K562 (cell line): ENCODE measurements at regions not wholly inside any gene's neighbourhood (a gene's known extent, or its start where the extent isn't known, plus 50 kb on each side); places are given as distances from the start of the nearest gene placed in this dataset.

Source experiments
- ATAC-seq: fragments of 200-7000 bp; cut with Tn5 transposase; 3 replicates; pipeline ENCODE4 v1.9.1; 2020; ENCODE audit warnings: moderate library complexity
- BruUV-seq: library from RNA; stranded (reverse); fragments of 400-500 nt; replicated peaks from 2 replicates; lab custom pipeline; 2021; lab: Mats Ljungman, UMichigan
- CTCF ChIA-PET: fragments of 300-600 bp; formaldehyde crosslinking; extraction: SDS; loops from one replicate; lab custom pipeline; 2021; ENCODE audit warnings: low intra/inter-chr PET ratio; lab: Yijun Ruan, JAX
- POLR2A ChIA-PET: fragments of 300-600, 350-650 bp; sonication (Branson Sonifier 250); formaldehyde crosslinking; extraction: SDS; loops from one replicate; lab custom pipeline; 2021; ENCODE audit warnings: antibody characterized with exemption, inconsistent platforms; lab: Yijun Ruan, JAX
- DNase-seq, 4 experiments: peaks; one replicate each; pipeline versions ENCODE4 v3.0.0 to v3.0.0-alpha.2; 2011 to 2018; ENCODE audit warnings: low spot score in 3 of 4, mixed read lengths in 3 of 4; ENCODE audit errors: extremely low read depth in 1 of 4
- FAIRE-seq: peaks from 2 replicates; lab custom pipeline; 2011; peaks lifted over from hg19 to GRCh38; lab: Jason Lieb, UNC
- H2AFZ ChIP-seq: 2 replicates; pipeline ENCODE4 v1.6.0; 2011; ENCODE audit warnings: low read depth, low read length, control low read depth, inconsistent platforms
- H3K27ac ChIP-seq: fragments of 200-600 bp; 3 replicates; pipeline ENCODE4 v1.8.0; 2011; ENCODE audit warnings: low read depth, mild to moderate bottlenecking, control low read depth, inconsistent platforms, low read length, moderate library complexity, mixed read lengths; ENCODE audit errors: extremely low read depth
- H3K27me3 ChIP-seq, 2 experiments: fragments of 300-600 bp in 1 of 2; 2 replicates in 1 of 2; 3 replicates in 1 of 2; pipeline versions ENCODE4 v1.6.0 to v1.8.0; 2011; ENCODE audit warnings: inconsistent platforms in 2 of 2, low read length in 2 of 2, mild to moderate bottlenecking in 1 of 2, mixed read lengths in 1 of 2, moderate library complexity in 1 of 2; ENCODE audit not compliant: control insufficient read depth in 2 of 2, insufficient read depth in 2 of 2
- H3K36me3 ChIP-seq: fragments of 300-600 bp; 3 replicates; pipeline ENCODE4 v1.8.0; 2011; ENCODE audit warnings: mild to moderate bottlenecking, low read length, inconsistent platforms; ENCODE audit not compliant: control insufficient read depth, insufficient read depth
- H3K4me1 ChIP-seq, 2 experiments: fragments of 200-600 bp in 1 of 2; replicated peaks in 1 of 2; 2 replicates in 1 of 2; 3 replicates in 1 of 2; pipeline versions ENCODE4 v1.5.1 to v1.8.0; 2011; ENCODE audit warnings: inconsistent platforms in 2 of 2, low read length in 2 of 2, mild to moderate bottlenecking in 1 of 2, mixed read lengths in 1 of 2, moderate library complexity in 1 of 2; ENCODE audit not compliant: control insufficient read depth in 2 of 2, insufficient read depth in 2 of 2
- H3K4me2 ChIP-seq: 2 replicates; pipeline ENCODE4 v1.6.1; 2011; ENCODE audit warnings: low read length, control low read depth, inconsistent platforms, mixed read lengths; ENCODE audit not compliant: insufficient read depth
- H3K4me3 ChIP-seq: fragments of 200-600 bp; sonication (generic), shearing (Covaris generic); 2 replicates; pipeline ENCODE4 v1.5.1; 2016; ENCODE audit warnings: control low read depth, inconsistent platforms
- H3K79me2 ChIP-seq: fragments of 200-600 bp; 3 replicates; pipeline ENCODE4 v1.8.0; 2011; ENCODE audit warnings: low read length, inconsistent platforms; ENCODE audit not compliant: control insufficient read depth, insufficient read depth
- H3K9ac ChIP-seq, 2 experiments: 2 replicates each; pipeline versions ENCODE4 v1.6.0 to v1.6.1; 2011; ENCODE audit warnings: low read depth in 2 of 2, low read length in 2 of 2, control low read depth in 1 of 2, inconsistent platforms in 1 of 2, mild to moderate bottlenecking in 1 of 2, mixed read lengths in 1 of 2; ENCODE audit not compliant: insufficient read depth in 1 of 2
- H3K9me1 ChIP-seq: one replicate; pipeline ENCODE4 v1.6.0; 2011; ENCODE audit warnings: inconsistent platforms, mild to moderate bottlenecking, low read length, moderate library complexity; ENCODE audit not compliant: control insufficient read depth, insufficient read depth
- H3K9me3 ChIP-seq: replicated peaks from 2 replicates; pipeline ENCODE4 v1.5.1; 2011; ENCODE audit warnings: low read depth, low read length, inconsistent platforms; ENCODE audit not compliant: control insufficient read depth, insufficient read depth
- H4K20me1 ChIP-seq: replicated peaks from 2 replicates; pipeline ENCODE4 v1.6.1; 2011; ENCODE audit warnings: low read length, inconsistent platforms, mixed read lengths; ENCODE audit not compliant: control insufficient read depth, insufficient read depth
- PRPF4 ChIP-seq: fragments of 200-400 bp; formaldehyde crosslinking; IDR thresholded peaks from one replicate; pipeline ENCODE4 v1.6.1; 2017; ENCODE audit warnings: low read length, low read depth, mild to moderate bottlenecking; ENCODE audit not compliant: insufficient read depth, poor library complexity, severe bottlenecking
- WGBS: fragments of 100-300 bp; shearing (Covaris generic); methylation state at CpG from one replicate; pipeline ENCODE4 v1.1.6; 2016; ENCODE audit warnings: low coverage, mixed read lengths; ENCODE audit not compliant: insufficient coverage; ENCODE audit errors: missing lambda C conversion rate; 5-methylcytosine and 5-hydroxymethylcytosine counted together
- in situ Hi-C: fragments of 300-500 bp; cut with MboI; formaldehyde crosslinking; loops from 4 replicates; pipeline ENCODE4 v1.15.0; 2018; ENCODE audit warnings: inconsistent platforms, mixed read lengths
- intact Hi-C: fragments of 100-400 bp; cut with micrococcal nuclease; formaldehyde crosslinking; loops from 2 replicates; pipeline ENCODE4 v1.14.2; 2022
- TF ChIP-seq, protein P1 (sequence below): fragments of 450-650 bp; IDR thresholded peaks from one replicate; pipeline ENCODE4 v1.6.1; 2018; ENCODE audit warnings: mild to moderate bottlenecking, moderate library complexity; ENCODE audit not compliant: partially characterized antibody
- TF ChIP-seq, protein P2 (sequence below): IDR thresholded peaks from 3 replicates; pipeline ENCODE4 v1.6.1; 2011; ENCODE audit warnings: borderline replicate concordance, mild to moderate bottlenecking, moderate library complexity; ENCODE audit not compliant: insufficient read length; ENCODE audit errors: extremely low read depth
- TF ChIP-seq, protein P3 (sequence below), 2 experiments: fragments of 450-650 bp in 1 of 2; sonication (generic) in 1 of 2; formaldehyde crosslinking in 1 of 2; IDR thresholded peaks; 2 replicates each; pipeline versions ENCODE4 v1.7.1 to v1.9.0; 2016 to 2022; ENCODE audit warnings: inconsistent platforms in 1 of 2, mild to moderate bottlenecking in 1 of 2, missing genetic modification reagents in 1 of 2

DNA sequence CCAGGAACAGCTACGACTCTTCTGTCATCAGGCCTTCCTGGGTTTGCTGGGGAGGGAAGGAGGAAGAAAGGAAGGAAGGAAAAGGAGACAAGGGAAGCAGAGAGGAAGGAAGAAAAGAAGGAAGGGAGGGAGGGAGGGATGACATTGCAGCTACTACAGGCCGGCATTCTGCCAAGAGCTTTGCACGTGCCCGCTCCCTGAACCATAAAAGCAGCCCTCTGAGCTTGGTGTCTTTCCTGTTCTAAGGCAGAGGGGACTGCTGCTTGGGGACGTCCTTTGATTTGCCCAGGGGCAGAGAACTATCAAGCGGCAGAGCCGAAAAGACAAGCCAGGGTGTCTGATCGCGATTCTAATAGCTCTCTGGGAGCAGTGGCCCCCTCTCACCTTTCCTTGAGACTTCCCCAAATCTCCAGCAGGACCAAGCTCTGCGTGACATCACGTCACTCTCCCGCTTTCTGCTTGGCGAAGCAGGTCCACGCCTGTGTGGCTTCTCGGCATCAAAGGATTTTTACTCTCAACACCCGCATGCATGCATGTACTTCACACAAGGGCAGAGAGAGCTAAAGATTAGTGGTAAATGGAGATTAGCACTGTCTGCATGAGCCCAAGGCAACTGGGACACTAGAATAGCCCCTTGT is 167.8 kb upstream of the AUTS2 start:
- no TSS peak for BruUV-seq
- Histone ChIP-seq H3K79me2 (no peaks in the 10 kb centered on the region), H3K36me3 (no peaks in the 10 kb centered on the region), H3K4me2 (no peak overlapping the region), H2AFZ (no peak overlapping the region), H3K27ac (no peak overlapping the region), H3K27me3 (peaks cover 0 to 11% of the 10 kb centered on the region in 2 experiments; a peak in 3 of 5 replicates), H3K9me1 (no peaks in the 10 kb centered on the region), H3K9ac (no peak overlapping the region), H3K4me1 (no peaks in the 10 kb centered on the region; a peak in 1 of 5 replicates), H3K9me3 (no peaks in the 10 kb centered on the region), H3K4me3 (no peak overlapping the region), H4K20me1 (no peaks in the 10 kb centered on the region)
- peak in 1 of 4 experiments; percentile 3 for DNase-seq
- CTCF ChIA-PET, result no interaction called here
- intact Hi-C loops, result no loop called here
- 4% methylated on average over 11 of the region's 16 CpGs for WGBS
- POLR2A ChIA-PET, result interaction anchor here (0.7 kb wide), 1 partner anchor 13 kb away, joined by 3 read pairs; no protein-coding TSS in a partner anchor
- in situ Hi-C loops, result no loop called here
- FAIRE-seq, result no peak
- ATAC-seq, result no peak; the same call in 2 of the 3 replicates
- TF ChIP-seq, protein P1, sequence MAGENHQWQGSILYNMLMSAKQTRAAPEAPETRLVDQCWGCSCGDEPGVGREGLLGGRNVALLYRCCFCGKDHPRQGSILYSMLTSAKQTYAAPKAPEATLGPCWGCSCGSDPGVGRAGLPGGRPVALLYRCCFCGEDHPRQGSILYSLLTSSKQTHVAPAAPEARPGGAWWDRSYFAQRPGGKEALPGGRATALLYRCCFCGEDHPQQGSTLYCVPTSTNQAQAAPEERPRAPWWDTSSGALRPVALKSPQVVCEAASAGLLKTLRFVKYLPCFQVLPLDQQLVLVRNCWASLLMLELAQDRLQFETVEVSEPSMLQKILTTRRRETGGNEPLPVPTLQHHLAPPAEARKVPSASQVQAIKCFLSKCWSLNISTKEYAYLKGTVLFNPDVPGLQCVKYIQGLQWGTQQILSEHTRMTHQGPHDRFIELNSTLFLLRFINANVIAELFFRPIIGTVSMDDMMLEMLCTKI, result no peak
- TF ChIP-seq, protein P2, sequence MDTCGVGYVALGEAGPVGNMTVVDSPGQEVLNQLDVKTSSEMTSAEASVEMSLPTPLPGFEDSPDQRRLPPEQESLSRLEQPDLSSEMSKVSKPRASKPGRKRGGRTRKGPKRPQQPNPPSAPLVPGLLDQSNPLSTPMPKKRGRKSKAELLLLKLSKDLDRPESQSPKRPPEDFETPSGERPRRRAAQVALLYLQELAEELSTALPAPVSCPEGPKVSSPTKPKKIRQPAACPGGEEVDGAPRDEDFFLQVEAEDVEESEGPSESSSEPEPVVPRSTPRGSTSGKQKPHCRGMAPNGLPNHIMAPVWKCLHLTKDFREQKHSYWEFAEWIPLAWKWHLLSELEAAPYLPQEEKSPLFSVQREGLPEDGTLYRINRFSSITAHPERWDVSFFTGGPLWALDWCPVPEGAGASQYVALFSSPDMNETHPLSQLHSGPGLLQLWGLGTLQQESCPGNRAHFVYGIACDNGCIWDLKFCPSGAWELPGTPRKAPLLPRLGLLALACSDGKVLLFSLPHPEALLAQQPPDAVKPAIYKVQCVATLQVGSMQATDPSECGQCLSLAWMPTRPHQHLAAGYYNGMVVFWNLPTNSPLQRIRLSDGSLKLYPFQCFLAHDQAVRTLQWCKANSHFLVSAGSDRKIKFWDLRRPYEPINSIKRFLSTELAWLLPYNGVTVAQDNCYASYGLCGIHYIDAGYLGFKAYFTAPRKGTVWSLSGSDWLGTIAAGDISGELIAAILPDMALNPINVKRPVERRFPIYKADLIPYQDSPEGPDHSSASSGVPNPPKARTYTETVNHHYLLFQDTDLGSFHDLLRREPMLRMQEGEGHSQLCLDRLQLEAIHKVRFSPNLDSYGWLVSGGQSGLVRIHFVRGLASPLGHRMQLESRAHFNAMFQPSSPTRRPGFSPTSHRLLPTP, result no peak
- no peak for TF ChIP-seq PRPF4
- TF ChIP-seq, protein P3, sequence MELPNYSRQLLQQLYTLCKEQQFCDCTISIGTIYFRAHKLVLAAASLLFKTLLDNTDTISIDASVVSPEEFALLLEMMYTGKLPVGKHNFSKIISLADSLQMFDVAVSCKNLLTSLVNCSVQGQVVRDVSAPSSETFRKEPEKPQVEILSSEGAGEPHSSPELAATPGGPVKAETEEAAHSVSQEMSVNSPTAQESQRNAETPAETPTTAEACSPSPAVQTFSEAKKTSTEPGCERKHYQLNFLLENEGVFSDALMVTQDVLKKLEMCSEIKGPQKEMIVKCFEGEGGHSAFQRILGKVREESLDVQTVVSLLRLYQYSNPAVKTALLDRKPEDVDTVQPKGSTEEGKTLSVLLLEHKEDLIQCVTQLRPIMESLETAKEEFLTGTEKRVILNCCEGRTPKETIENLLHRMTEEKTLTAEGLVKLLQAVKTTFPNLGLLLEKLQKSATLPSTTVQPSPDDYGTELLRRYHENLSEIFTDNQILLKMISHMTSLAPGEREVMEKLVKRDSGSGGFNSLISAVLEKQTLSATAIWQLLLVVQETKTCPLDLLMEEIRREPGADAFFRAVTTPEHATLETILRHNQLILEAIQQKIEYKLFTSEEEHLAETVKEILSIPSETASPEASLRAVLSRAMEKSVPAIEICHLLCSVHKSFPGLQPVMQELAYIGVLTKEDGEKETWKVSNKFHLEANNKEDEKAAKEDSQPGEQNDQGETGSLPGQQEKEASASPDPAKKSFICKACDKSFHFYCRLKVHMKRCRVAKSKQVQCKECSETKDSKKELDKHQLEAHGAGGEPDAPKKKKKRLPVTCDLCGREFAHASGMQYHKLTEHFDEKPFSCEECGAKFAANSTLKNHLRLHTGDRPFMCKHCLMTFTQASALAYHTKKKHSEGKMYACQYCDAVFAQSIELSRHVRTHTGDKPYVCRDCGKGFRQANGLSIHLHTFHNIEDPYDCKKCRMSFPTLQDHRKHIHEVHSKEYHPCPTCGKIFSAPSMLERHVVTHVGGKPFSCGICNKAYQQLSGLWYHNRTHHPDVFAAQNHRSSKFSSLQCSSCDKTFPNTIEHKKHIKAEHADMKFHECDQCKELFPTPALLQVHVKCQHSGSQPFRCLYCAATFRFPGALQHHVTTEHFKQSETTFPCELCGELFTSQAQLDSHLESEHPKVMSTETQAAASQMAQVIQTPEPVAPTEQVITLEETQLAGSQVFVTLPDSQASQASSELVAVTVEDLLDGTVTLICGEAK (IDR thresholded peaks at IDR 0.05), result no peak
- TF ChIP-seq, protein P3 (CRISPR knock-in tag; IDR thresholded peaks at IDR 0.05), result no peak
